ENCODE measurements at regions not wholly inside any gene's neighbourhood (a gene's known extent, or its start where the extent isn't known, plus 50 kb on each side); places are given as distances from the start of the nearest gene placed in this dataset.
A peak's percentile ranks its signal among the peaks of the same experiment; 100 is the strongest.

- TF ChIP-seq CTCF (conservative IDR thresholded peaks at IDR 0.05; ENCODE audit: low read length): no peak
- DNase-seq (ENCODE audit: low read depth): no peak
- H3K4me3 ChIP-seq (ENCODE audit: low read length): no peak overlapping the region
Observed at GRCh38 chr6:43963877-43964658, 163.2 kb downstream of the MRPL14 start.

- DNase-seq (ENCODE audit: low read depth): no peak
- no peak for TF ChIP-seq CTCF (conservative IDR thresholded peaks at IDR 0.05; ENCODE audit: low read length)
- H3K4me3 ChIP-seq (ENCODE audit: low read length): no peak overlapping the region
Observed at GRCh38 chr6:43963203-43963602, 164.0 kb downstream of the MRPL14 start.

- no peak for TF ChIP-seq CTCF (conservative IDR thresholded peaks at IDR 0.05; ENCODE audit: low read length)
- H3K4me3 ChIP-seq (ENCODE audit: low read length): no peak overlapping the region
- peak; percentile 41 for DNase-seq (ENCODE audit: low read depth)
Observed at GRCh38 chr6:43962458-43962857, 164.8 kb downstream of the MRPL14 start.

GRCh38 chr6:43957273-43957672 lies 170.0 kb downstream of the MRPL14 start:
- no peak for TF ChIP-seq CTCF (conservative IDR thresholded peaks at IDR 0.05; ENCODE audit: low read length)
- DNase-seq (ENCODE audit: low read depth): no peak
- no peak overlapping the region for H3K4me3 ChIP-seq (ENCODE audit: low read length)

GRCh38 chr6:43956478-43956877 lies 170.8 kb downstream of the MRPL14 start:
- no peak for TF ChIP-seq CTCF (conservative IDR thresholded peaks at IDR 0.05; ENCODE audit: low read length)

GRCh38 chr6:43954311-43955131 lies 172.7 kb downstream of the MRPL14 start:
- no peak for DNase-seq (ENCODE audit: low read depth)
- no peak overlapping the region for H3K4me3 ChIP-seq (ENCODE audit: low read length)
- no peak for TF ChIP-seq CTCF (conservative IDR thresholded peaks at IDR 0.05; ENCODE audit: low read length)

More at GRCh38 chr6:43956478-43956877, 170.8 kb downstream of the MRPL14 start:
- H3K4me3 ChIP-seq (ENCODE audit: low read length): no peak overlapping the region
- no peak for DNase-seq (ENCODE audit: low read depth)

Data from AG10803 (cell line).